ENCODE measurements at regions not wholly inside any gene's neighbourhood (a gene's known extent, or its start where the extent isn't known, plus 50 kb on each side); places are given as distances from the start of the nearest gene placed in this dataset.

- H3K4me3 ChIP-seq, result no peak overlapping the region
- H3K27me3 ChIP-seq, result no peaks in the 10 kb centered on the region
- no peak overlapping the region for H3K4me3 Mint-ChIP-seq
- no peaks in the 10 kb centered on the region for H3K9me3 Mint-ChIP-seq
- H3K36me3 ChIP-seq, result no peaks in the 10 kb centered on the region
- peaks cover 11% of the 10 kb centered on the region for H3K27me3 Mint-ChIP-seq (ENCODE audit: insufficient read depth, low read depth)
- H3K9ac ChIP-seq, result no peak overlapping the region
- no peaks in the 10 kb centered on the region for H3K4me1 ChIP-seq
- no peaks in the 10 kb centered on the region for H4K20me1 ChIP-seq (ENCODE audit: low read depth)
- H3K4me2 ChIP-seq, result no peak overlapping the region
- no peak overlapping the region for H2AFZ ChIP-seq (replicated peaks)
- H3K27ac ChIP-seq, result no peak overlapping the region
- H3K27ac Mint-ChIP-seq, result no peak overlapping the region
- DNase-seq (ENCODE audit: low spot score), result no peak
- H3F3A ChIP-seq (ENCODE audit: low read depth), result no peaks in the 10 kb centered on the region
- peaks cover 22% of the 10 kb centered on the region for H3K4me1 Mint-ChIP-seq
- TF ChIP-seq EZH2 (IDR thresholded peaks at IDR 0.05) (no peak), EZH2phosphoT487 (IDR thresholded peaks at IDR 0.05) (no peak)
- TF ChIP-seq, protein P1, sequence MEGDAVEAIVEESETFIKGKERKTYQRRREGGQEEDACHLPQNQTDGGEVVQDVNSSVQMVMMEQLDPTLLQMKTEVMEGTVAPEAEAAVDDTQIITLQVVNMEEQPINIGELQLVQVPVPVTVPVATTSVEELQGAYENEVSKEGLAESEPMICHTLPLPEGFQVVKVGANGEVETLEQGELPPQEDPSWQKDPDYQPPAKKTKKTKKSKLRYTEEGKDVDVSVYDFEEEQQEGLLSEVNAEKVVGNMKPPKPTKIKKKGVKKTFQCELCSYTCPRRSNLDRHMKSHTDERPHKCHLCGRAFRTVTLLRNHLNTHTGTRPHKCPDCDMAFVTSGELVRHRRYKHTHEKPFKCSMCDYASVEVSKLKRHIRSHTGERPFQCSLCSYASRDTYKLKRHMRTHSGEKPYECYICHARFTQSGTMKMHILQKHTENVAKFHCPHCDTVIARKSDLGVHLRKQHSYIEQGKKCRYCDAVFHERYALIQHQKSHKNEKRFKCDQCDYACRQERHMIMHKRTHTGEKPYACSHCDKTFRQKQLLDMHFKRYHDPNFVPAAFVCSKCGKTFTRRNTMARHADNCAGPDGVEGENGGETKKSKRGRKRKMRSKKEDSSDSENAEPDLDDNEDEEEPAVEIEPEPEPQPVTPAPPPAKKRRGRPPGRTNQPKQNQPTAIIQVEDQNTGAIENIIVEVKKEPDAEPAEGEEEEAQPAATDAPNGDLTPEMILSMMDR (IDR thresholded peaks at IDR 0.05), result no peak
- H3K36me3 Mint-ChIP-seq, result no peaks in the 10 kb centered on the region
- no peaks in the 10 kb centered on the region for H3K9me3 ChIP-seq (ENCODE audit: low read depth)
- no peaks in the 10 kb centered on the region for H3K79me2 ChIP-seq (ENCODE audit: low read depth)
Measured at GRCh38 chr17:5820721-5821456, 236.6 kb upstream of the NLRP1 start.

DNA sequence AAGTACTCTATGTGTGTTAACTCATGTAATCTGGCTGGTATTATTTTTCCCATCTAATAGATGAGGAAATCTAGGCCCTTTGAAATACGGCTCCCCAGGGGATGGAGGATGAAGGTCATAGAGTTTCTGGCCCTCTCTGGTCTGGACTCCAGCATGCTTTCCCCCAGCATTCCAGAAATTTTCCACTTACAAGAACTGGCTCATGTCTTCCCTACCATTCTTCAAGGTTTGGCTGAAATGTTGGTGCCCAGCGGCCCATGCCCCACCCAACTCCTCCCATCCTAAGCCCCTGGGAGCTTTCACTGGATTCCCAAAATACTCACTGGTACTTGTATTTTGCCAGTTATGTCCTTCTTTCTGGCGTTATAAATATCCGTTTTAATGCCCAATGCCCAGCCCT is 237.5 kb upstream of the NLRP1 start:
- no peak overlapping the region for H3K4me2 ChIP-seq
- H3K79me2 ChIP-seq (ENCODE audit: low read depth), result no peaks in the 10 kb centered on the region
- H3K9me3 Mint-ChIP-seq, result no peaks in the 10 kb centered on the region
- peaks cover 19% of the 10 kb centered on the region for H3K4me1 Mint-ChIP-seq
- no peak overlapping the region for H3K4me3 ChIP-seq
- peaks cover 11% of the 10 kb centered on the region for H3K27me3 Mint-ChIP-seq (ENCODE audit: insufficient read depth, low read depth)
- no peaks in the 10 kb centered on the region for H3K36me3 ChIP-seq
- H2AFZ ChIP-seq (replicated peaks), result no peak overlapping the region
- H3K4me1 ChIP-seq, result no peaks in the 10 kb centered on the region
- H3K27ac ChIP-seq, result no peak overlapping the region
- TF ChIP-seq, protein P1 (IDR thresholded peaks at IDR 0.05), result no peak
- TF ChIP-seq EZH2phosphoT487 (IDR thresholded peaks at IDR 0.05), result no peak
- TF ChIP-seq EZH2 (IDR thresholded peaks at IDR 0.05), result no peak
- no peaks in the 10 kb centered on the region for H3F3A ChIP-seq (ENCODE audit: low read depth)
- no peaks in the 10 kb centered on the region for H4K20me1 ChIP-seq (ENCODE audit: low read depth)
- no peak overlapping the region for H3K4me3 Mint-ChIP-seq
- no peak overlapping the region for H3K9ac ChIP-seq
- no peak for DNase-seq (ENCODE audit: low spot score)
- no peaks in the 10 kb centered on the region for H3K9me3 ChIP-seq (ENCODE audit: low read depth)
- no peak overlapping the region for H3K27ac Mint-ChIP-seq
- no peaks in the 10 kb centered on the region for H3K36me3 Mint-ChIP-seq
- no peaks in the 10 kb centered on the region for H3K27me3 ChIP-seq

GRCh38 chr17:5822281-5823060 is 238.2 kb upstream of the NLRP1 start:
- H3K27ac Mint-ChIP-seq, result no peak overlapping the region
- H3K9ac ChIP-seq, result no peak overlapping the region
- no peak overlapping the region for H3K4me3 Mint-ChIP-seq

More at GRCh38 chr17:5822281-5823060, 238.2 kb upstream of the NLRP1 start:
- Histone ChIP-seq H3K9me3 (ENCODE audit: low read depth) (no peaks in the 10 kb centered on the region), H2AFZ (replicated peaks) (no peak overlapping the region), H3F3A (ENCODE audit: low read depth) (no peaks in the 10 kb centered on the region), H3K4me2 (no peak overlapping the region), H3K27ac (no peak overlapping the region), H3K4me3 (no peak overlapping the region), H3K4me1 (no peaks in the 10 kb centered on the region), H3K27me3 (no peaks in the 10 kb centered on the region), H3K36me3 (no peaks in the 10 kb centered on the region), H3K79me2 (ENCODE audit: low read depth) (no peaks in the 10 kb centered on the region), H4K20me1 (ENCODE audit: low read depth) (no peaks in the 10 kb centered on the region)
- H3K36me3 Mint-ChIP-seq, result peaks cover 2% of the 10 kb centered on the region
- TF ChIP-seq EZH2 (IDR thresholded peaks at IDR 0.05) (no peak), EZH2phosphoT487 (IDR thresholded peaks at IDR 0.05) (no peak)
- TF ChIP-seq, protein P1 (IDR thresholded peaks at IDR 0.05), result no peak
- peaks cover 11% of the 10 kb centered on the region for H3K27me3 Mint-ChIP-seq (ENCODE audit: insufficient read depth, low read depth)
- peaks cover 16% of the 10 kb centered on the region for H3K4me1 Mint-ChIP-seq
- peaks cover 2% of the 10 kb centered on the region for H3K9me3 Mint-ChIP-seq
- no peak for DNase-seq (ENCODE audit: low spot score)
